ENCODE measurements at regions not wholly inside any gene's neighbourhood (a gene's known extent, or its start where the extent isn't known, plus 50 kb on each side); places are given as distances from the start of the nearest gene placed in this dataset.

GRCh38 chrX:20609916-20610415, 343.3 kb upstream of the RPS6KA3 start:
- TF ChIP-seq CTCF (conservative IDR thresholded peaks at IDR 0.05) (no peak), EZH2 (IDR thresholded peaks at IDR 0.05; ENCODE audit: low read depth) (no peak)

Measured in PC-9 (cell line).